HG03108 (cell line): ENCODE measurements at regions not wholly inside any gene's neighbourhood (a gene's known extent, or its start where the extent isn't known, plus 50 kb on each side); places are given as distances from the start of the nearest gene placed in this dataset.

ENCODE experiments used
- ATAC-seq: cut with Tn5 transposase; IDR thresholded peaks from one replicate; pipeline ENCODE4 v1.9.1; 2021; ENCODE audit warnings: moderate library complexity; ENCODE audit not compliant: unreplicated experiment

- no peak for ATAC-seq
Measured at GRCh38 chr4:138758876-138759553, 256.6 kb upstream of the NOCT start.

GRCh38 chr4:138758196-138758595 lies 257.4 kb upstream of the NOCT start:
- ATAC-seq, result no peak

GRCh38 chr4:138757432-138757831 lies 258.1 kb upstream of the NOCT start:
- ATAC-seq, result no peak

- ATAC-seq, result no peak
Measured at GRCh38 chr4:138756519-138756918, 259.1 kb upstream of the NOCT start.

- ATAC-seq, result no peak
Measured at GRCh38 chr4:138751309-138751708, 264.3 kb upstream of the NOCT start.

GRCh38 chr4:138749303-138749702 lies 266.3 kb upstream of the NOCT start:
- ATAC-seq, result no peak

GRCh38 chr4:138741766-138742377 lies 273.7 kb upstream of the NOCT start:
- ATAC-seq, result no peak

GRCh38 chr4:138740816-138741745 lies 274.5 kb upstream of the NOCT start:
- ATAC-seq, result no peak

GRCh38 chr4:138736362-138736761 lies 279.2 kb upstream of the NOCT start:
- ATAC-seq, result no peak

GRCh38 chr4:138734746-138735145 lies 280.8 kb upstream of the NOCT start:
- ATAC-seq, result no peak

GRCh38 chr4:138728566-138728965 lies 287.0 kb upstream of the NOCT start:
- no peak for ATAC-seq

- no peak for ATAC-seq
Measured at GRCh38 chr4:138727731-138728130, 287.9 kb upstream of the NOCT start.

- ATAC-seq, result no peak
Measured at GRCh38 chr4:138724530-138724929, 291.1 kb upstream of the NOCT start.

GRCh38 chr4:138716559-138717335 lies 298.8 kb upstream of the NOCT start:
- ATAC-seq, result no peak

- no peak for ATAC-seq
Measured at GRCh38 chr4:138710297-138710696, 305.3 kb upstream of the NOCT start.

GRCh38 chr4:138709859-138710258 lies 305.7 kb upstream of the NOCT start:
- ATAC-seq, result no peak

GRCh38 chr4:138707746-138708677 lies 307.6 kb upstream of the NOCT start:
- no peak for ATAC-seq

GRCh38 chr4:138706201-138706600 lies 309.4 kb upstream of the NOCT start:
- no peak for ATAC-seq

- ATAC-seq, result no peak
Measured at GRCh38 chr4:138702190-138702824, 313.3 kb upstream of the NOCT start.
